Gastrocnemius medialis (tissue), 4 donors: ENCODE measurements at regions not wholly inside any gene's neighbourhood (a gene's known extent, or its start where the extent isn't known, plus 50 kb on each side); places are given as distances from the start of the nearest gene placed in this dataset.

Experiments
- ATAC-seq, 2 donors: fragments of 150-250 bp; one replicate each; pipeline ENCODE4 v1.9.1; 2016
- DNase-seq, 2 donors: peaks; one replicate each; pipeline ENCODE4 v3.0.0-alpha.2; 2019
- H3K27ac ChIP-seq, 4 donors: fragments of 200-600 bp; sonication (generic); 1 replicate in 1 of 4; 2 replicates in 3 of 4; pipeline ENCODE4 v1.5.1; 2016 to 2018; ENCODE audit warnings: mild to moderate bottlenecking in 2 of 4, moderate library complexity in 1 of 4
- H3K27me3 ChIP-seq, 3 donors: fragments of 200-600 bp; sonication (generic) in 2 of 3; 1 replicate in 1 of 3; 2 replicates in 2 of 3; pipeline versions ENCODE4 v1.5.1 to v1.6.0; 2016 to 2019; ENCODE audit warnings: mild to moderate bottlenecking in 1 of 3, moderate library complexity in 1 of 3
- H3K36me3 ChIP-seq, 2 donors: fragments of 200-600 bp; sonication (generic) in 1 of 2; one replicate each; pipeline ENCODE4 v1.5.1; 2017 to 2018
- H3K4me1 ChIP-seq, 2 donors: fragments of 200-600 bp; sonication (generic) in 1 of 2; one replicate each; pipeline ENCODE4 v1.5.1; 2016 to 2017; ENCODE audit warnings: mild to moderate bottlenecking in 2 of 2
- H3K4me3 ChIP-seq, 4 donors: fragments of 200-600 bp; sonication (generic) in 3 of 4; 1 replicate in 1 of 4; 2 replicates in 3 of 4; pipeline ENCODE4 v1.5.1; 2016 to 2019; ENCODE audit warnings: mild to moderate bottlenecking in 2 of 4
- H3K9me3 ChIP-seq, 3 donors: fragments of 200-600 bp; sonication (generic) in 2 of 3; 1 replicate in 1 of 3; 2 replicates in 2 of 3; pipeline ENCODE4 v1.5.1; 2016 to 2019
- POLR2A ChIP-seq, 2 donors: fragments of 450-650 bp; IDR thresholded peaks; one replicate each; pipeline ENCODE4 v1.6.1; 2017; ENCODE audit warnings: antibody characterized with exemption in 2 of 2, mild to moderate bottlenecking in 2 of 2, moderate library complexity in 2 of 2
- in situ Hi-C, 4 donors: fragments of 200-750 bp; cut with MboI; loops; one replicate each; pipeline versions ENCODE4 v1.15.0 to v1.8.0; 2017; ENCODE audit warnings: low sequenced_read_pairs in 4 of 4
- intact Hi-C: fragments of 100-400 bp; cut with DNase I; formaldehyde crosslinking; loops from one replicate; pipeline ENCODE4 v1.15.1; 2023; ENCODE audit warnings: low total_unique reads
- TF ChIP-seq, protein P1 (sequence below), 5 experiments: fragments of 450-650 bp in 3 of 5; fragments of 200-600 bp in 2 of 5; sonication (generic) in 2 of 5; IDR thresholded peaks in 4 of 5; conservative IDR thresholded peaks in 1 of 5; 1 replicate in 4 of 5; 2 replicates in 1 of 5; pipeline ENCODE4 v1.5.1; 2016 to 2019; ENCODE audit warnings: antibody characterized with exemption in 5 of 5, mild to moderate bottlenecking in 3 of 5, moderate library complexity in 3 of 5

DNA sequence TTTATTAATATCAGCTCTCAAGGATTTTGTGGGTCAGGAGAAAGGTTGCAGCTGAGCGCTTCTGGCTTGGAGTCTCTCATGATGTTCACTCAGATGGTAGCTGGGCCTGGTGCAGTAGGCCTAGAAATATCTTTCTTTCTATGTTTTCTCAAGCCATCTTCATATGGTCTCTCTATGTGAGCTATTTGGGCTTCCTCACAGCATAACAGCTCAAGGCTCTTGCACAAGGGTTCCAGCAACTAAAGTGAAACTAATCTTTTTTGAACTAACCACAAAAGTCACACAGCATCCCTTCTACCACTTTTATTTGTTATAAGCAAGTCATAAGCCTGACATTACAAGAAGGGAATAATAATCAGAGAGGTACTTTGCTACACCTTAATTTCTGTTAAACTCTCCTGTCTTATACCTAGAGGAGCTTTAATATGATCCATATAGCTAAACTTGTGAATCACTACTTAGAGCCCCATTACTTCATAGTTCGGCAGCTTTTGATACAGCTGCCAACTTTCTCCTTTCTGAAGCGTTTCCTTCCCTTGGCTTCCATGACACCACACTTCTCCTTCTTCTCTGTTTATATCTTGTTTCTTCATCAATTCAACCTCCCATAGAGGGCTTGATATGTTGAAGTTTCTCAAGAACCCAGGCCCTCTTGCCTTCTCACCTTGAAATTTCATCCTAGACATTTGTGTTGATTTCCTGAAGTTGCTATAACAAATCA, 720.2 kb downstream of the LTN1 start:
- in situ Hi-C loops = no loop called here

DNA sequence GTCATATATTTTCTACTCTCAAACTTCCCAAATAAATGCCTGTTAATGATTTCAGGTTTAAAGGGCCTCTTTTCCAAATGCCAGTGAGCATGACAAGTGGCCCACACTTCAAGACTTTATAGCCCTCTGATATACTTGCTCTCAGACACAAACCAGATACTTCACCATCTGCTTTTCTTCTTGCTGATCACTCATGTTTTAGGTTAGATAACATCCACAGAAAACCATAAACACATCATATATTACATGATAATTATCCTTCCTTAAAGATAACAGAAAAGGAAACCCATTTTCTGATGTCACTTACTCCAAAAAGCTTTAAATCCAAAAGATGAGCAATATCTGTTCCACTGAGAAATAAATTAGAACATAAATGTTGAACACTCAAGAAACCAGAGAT, 723.5 kb downstream of the LTN1 start:
- TF ChIP-seq, protein P1, sequence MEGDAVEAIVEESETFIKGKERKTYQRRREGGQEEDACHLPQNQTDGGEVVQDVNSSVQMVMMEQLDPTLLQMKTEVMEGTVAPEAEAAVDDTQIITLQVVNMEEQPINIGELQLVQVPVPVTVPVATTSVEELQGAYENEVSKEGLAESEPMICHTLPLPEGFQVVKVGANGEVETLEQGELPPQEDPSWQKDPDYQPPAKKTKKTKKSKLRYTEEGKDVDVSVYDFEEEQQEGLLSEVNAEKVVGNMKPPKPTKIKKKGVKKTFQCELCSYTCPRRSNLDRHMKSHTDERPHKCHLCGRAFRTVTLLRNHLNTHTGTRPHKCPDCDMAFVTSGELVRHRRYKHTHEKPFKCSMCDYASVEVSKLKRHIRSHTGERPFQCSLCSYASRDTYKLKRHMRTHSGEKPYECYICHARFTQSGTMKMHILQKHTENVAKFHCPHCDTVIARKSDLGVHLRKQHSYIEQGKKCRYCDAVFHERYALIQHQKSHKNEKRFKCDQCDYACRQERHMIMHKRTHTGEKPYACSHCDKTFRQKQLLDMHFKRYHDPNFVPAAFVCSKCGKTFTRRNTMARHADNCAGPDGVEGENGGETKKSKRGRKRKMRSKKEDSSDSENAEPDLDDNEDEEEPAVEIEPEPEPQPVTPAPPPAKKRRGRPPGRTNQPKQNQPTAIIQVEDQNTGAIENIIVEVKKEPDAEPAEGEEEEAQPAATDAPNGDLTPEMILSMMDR (IDR thresholded peaks at IDR 0.05 in 4 of 5, conservative IDR thresholded peaks at IDR 0.05 in 1 of 5) = no peak
- no peak for TF ChIP-seq POLR2A (IDR thresholded peaks at IDR 0.05)
- Histone ChIP-seq H3K9me3 (no peaks in the 10 kb centered on the region), H3K36me3 (no peaks in the 10 kb centered on the region), H3K4me3 (no peak overlapping the region), H3K4me1 (no peaks in the 10 kb centered on the region), H3K27me3 (no peaks in the 10 kb centered on the region), H3K27ac (no peak overlapping the region)
- DNase-seq = no peak
- intact Hi-C loops (no loop called here), in situ Hi-C loops (no loop called here)
- ATAC-seq = no peak

More for the DNA sequence above, 720.2 kb downstream of the LTN1 start:
- DNase-seq (no peak), ATAC-seq (no peak)
- H3K36me3 ChIP-seq = no peaks in the 10 kb centered on the region
- H3K4me3 ChIP-seq = no peak overlapping the region
- intact Hi-C loops = no loop called here
- H3K9me3 ChIP-seq = no peaks in the 10 kb centered on the region
- no peaks in the 10 kb centered on the region for H3K4me1 ChIP-seq
- H3K27ac ChIP-seq = no peak overlapping the region
- TF ChIP-seq, protein P1 (IDR thresholded peaks at IDR 0.05 in 4 of 5, conservative IDR thresholded peaks at IDR 0.05 in 1 of 5) = no peak
- no peak for TF ChIP-seq POLR2A (IDR thresholded peaks at IDR 0.05)
- H3K27me3 ChIP-seq = no peaks in the 10 kb centered on the region

DNA sequence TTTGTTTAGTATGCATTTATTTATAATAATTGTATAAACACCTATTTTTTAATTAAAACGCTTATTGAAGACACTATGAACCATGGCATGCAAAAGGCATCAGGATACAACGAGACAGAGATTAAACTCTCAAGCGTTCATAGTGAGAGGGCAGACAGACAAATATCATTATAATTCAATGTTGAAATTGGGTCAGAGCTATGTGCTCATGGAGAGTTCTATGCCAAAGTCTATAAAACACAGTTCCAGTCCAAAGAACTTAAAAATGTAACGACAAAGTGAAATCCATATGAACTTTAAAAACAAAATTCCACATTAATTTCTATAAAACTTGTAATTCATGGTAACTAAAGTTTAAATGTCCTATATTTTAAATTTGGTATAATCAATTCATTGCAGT, 724.0 kb downstream of the LTN1 start:
- in situ Hi-C loops (no loop called here), intact Hi-C loops (no loop called here)
- H3K4me3 ChIP-seq = no peak overlapping the region
- ATAC-seq (no peak), DNase-seq (no peak)
- H3K27ac ChIP-seq = no peak overlapping the region
- no peaks in the 10 kb centered on the region for H3K36me3 ChIP-seq
- H3K27me3 ChIP-seq = no peaks in the 10 kb centered on the region
- no peaks in the 10 kb centered on the region for H3K4me1 ChIP-seq
- H3K9me3 ChIP-seq = no peaks in the 10 kb centered on the region
- TF ChIP-seq, protein P1 (IDR thresholded peaks at IDR 0.05 in 4 of 5, conservative IDR thresholded peaks at IDR 0.05 in 1 of 5) = no peak
- TF ChIP-seq POLR2A (IDR thresholded peaks at IDR 0.05) = no peak

DNA sequence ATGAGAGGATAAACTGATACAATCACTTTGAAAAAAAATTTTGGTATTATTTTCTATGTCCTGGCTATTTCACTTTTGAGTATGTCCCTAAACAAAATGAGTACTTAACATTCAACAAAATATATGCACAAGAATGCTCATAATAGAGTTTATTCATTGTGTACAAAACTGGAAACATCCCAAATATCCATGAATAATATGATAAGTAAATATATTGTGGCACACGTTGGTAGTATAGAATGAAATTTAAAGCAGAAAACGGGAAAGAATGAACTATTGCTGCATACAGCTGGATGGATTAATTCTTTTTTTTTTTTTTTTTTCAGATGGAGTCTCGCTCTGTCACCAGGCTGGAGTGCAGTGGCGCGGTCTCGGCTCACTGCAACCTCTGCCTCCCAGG, 725.2 kb downstream of the LTN1 start:
- ATAC-seq (no peak), DNase-seq (no peak)
- no peak overlapping the region for H3K27ac ChIP-seq
- no peaks in the 10 kb centered on the region for H3K27me3 ChIP-seq
- no peak overlapping the region for H3K4me3 ChIP-seq
- no peaks in the 10 kb centered on the region for H3K4me1 ChIP-seq
- intact Hi-C loops = no loop called here
- no peaks in the 10 kb centered on the region for H3K36me3 ChIP-seq
- TF ChIP-seq, protein P1 (IDR thresholded peaks at IDR 0.05 in 4 of 5, conservative IDR thresholded peaks at IDR 0.05 in 1 of 5) = no peak
- no peak for TF ChIP-seq POLR2A (IDR thresholded peaks at IDR 0.05)
- in situ Hi-C loops = no loop called here
- no peaks in the 10 kb centered on the region for H3K9me3 ChIP-seq

DNA sequence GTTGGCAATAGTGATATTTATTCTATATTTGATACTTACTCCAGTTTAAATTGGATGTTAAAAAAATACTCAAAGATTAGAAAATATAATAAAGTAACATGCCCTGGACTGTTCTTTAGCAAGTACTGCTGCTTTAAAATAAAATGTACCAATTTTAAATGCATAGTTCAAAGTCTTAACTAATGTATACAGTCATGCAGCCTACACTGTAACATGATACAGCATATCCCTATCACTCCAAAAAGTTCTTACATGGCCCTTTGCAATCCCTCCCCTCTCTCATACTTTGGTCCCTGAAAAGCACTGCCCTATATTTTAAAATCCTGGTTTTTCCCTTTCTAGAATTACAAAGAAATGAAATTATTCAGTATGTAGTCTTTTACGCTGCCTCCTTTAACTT, 726.6 kb downstream of the LTN1 start:
- DNase-seq = no peak
- no peak for ATAC-seq
- in situ Hi-C loops (no loop called here), intact Hi-C loops (no loop called here)
- Histone ChIP-seq H3K9me3 (no peaks in the 10 kb centered on the region), H3K27me3 (no peaks in the 10 kb centered on the region), H3K27ac (no peak overlapping the region), H3K4me3 (no peak overlapping the region), H3K4me1 (no peaks in the 10 kb centered on the region), H3K36me3 (no peaks in the 10 kb centered on the region)
- TF ChIP-seq, protein P1 (IDR thresholded peaks at IDR 0.05 in 4 of 5, conservative IDR thresholded peaks at IDR 0.05 in 1 of 5) = no peak
- no peak for TF ChIP-seq POLR2A (IDR thresholded peaks at IDR 0.05)
